HG03095 (cell line): ENCODE measurements at regions not wholly inside any gene's neighbourhood (a gene's known extent, or its start where the extent isn't known, plus 50 kb on each side); places are given as distances from the start of the nearest gene placed in this dataset.
"Not testable (repeated sequence)": the region's sequence is repeated elsewhere in the genome, so short reads cannot be mapped to it uniquely, and the experiment has no call there.

Experiments used
- ATAC-seq: cut with Tn5 transposase; IDR thresholded peaks from one replicate; pipeline ENCODE4 v1.9.1; 2021; ENCODE audit warnings: moderate library complexity; ENCODE audit not compliant: unreplicated experiment

DNA sequence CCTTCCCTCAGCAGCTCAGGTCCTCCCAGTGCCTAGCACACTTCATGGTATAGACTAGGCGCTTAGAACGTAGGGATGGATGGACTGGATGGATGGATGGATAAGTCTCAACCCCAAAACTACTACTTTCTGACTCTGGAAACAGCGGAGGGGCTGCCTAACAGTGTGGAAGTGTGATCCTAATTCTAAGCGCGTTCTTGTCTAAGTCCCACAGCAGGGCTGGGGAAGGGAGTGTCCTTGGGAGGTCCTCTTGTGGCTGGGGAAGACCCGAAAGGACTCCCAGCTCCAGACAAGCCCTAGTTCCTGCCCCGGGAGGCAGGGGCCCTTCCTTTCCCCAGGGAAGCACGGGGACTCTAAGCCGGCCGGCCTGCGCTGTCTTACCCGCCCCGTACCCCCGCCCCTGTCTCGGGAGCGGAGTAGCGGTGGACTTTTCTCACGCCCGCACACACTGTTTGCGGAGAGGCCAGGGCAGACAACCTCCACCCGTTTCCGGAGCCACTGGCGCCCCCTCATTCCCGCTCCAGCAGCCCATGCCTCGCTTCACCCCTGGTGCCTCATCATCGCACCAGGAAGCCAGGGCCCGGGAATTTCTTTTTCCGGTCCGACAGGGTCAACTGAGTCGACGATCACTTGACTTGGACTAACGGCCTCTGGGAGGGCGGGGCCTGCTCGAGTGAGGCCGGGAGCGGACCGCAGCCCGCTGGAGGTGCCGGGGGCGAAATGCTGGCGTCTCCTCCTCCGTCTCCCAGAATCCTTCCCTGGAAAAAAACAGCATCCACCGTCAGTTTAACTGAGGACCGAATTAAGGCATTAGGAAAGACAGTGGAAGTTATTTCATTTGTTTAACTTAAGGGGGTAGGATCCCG, 133.3 kb downstream of the TBC1D2B start:
- no peak for ATAC-seq

- ATAC-seq: no peak
These were observed 134.8 kb downstream of the TBC1D2B start for GRCh38 chr15:77942611-77943211.

DNA sequence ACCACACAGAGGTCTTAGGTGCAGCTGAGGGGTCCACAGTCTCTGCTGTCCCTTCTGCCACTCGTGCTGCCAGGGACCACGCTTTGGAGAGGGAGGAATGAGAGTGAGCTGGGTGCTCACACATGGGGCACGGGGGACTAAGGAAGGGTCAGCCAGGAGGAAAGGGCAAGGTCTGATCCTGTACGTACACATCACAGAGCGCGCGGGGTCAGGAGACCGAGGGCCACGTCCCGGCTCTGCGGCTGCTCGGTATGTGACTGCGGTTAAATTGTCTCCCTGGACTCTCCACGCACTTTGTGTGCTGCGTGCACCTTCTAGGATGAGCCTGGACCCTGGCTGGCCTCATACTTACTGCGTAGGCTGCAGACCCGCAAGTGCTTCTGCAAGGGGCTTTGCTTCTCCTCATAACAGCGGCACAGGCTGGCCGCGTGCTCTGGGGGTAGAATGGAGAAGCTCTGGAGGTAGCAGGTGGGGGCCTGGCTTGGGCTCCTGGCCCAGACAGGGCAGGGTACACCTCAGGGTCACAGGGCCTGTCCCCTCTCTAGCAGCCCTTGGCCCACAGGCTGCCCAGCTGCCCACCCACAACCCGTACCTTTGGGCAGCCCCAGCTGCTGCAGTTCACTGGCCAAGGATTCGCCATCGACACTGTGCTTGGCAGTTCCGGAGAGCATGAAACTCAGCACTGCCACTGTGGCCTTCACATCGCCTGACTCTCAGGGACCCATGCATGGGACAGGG, 136.3 kb downstream of the TBC1D2B start:
- not testable (repeated sequence) for ATAC-seq

DNA sequence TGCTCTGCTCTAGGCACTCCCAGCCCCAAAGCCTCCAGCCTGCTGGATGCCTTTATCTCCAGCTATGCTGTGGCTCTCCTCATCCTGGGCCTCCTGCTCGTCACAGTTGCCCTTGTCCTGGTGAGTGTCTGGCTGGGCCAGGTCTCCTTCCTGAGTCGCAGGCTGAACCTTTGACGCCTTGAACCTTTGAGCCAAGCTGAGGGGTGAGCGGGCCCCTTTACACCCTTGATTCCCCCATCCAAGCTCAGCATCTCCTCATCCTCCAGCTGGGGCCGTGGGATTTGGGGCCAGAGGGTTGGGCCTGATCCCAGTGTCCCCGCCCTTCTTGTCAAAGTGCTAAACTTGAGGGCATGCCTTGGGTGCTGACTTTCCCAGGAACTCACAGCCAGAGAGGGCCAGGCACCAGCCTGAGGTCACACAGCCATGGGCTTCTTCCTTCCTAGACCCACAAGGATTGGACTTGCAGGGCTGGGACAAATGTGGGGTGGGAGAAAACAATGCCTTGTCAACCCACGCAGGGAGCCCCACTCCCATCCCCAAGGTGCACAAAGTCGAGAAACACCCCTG, 137.0 kb downstream of the TBC1D2B start:
- no peak for ATAC-seq

GRCh38 chr15:77939851-77940250, 137.7 kb downstream of the TBC1D2B start:
- no peak for ATAC-seq

DNA sequence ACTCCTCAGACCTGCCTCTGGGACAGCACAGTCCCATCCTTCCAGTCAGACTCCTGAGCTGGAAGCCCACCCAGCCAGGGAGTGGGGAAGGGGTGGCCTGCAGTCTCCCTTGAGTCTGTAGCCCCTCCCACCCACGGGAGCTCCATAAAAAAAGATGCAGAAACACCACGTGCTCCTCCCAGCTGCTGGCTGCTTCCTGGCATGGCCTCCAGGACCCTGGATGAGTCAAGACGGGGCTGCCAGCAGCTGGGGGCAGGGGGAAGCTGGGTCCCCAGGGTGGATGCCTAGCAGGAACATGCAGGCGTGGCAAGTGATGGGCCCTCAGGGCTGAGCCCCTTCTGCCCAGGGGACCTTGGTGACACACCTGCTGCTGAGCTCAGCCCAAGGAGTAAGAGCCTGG, 138.5 kb downstream of the TBC1D2B start:
- ATAC-seq: not testable (repeated sequence)

DNA sequence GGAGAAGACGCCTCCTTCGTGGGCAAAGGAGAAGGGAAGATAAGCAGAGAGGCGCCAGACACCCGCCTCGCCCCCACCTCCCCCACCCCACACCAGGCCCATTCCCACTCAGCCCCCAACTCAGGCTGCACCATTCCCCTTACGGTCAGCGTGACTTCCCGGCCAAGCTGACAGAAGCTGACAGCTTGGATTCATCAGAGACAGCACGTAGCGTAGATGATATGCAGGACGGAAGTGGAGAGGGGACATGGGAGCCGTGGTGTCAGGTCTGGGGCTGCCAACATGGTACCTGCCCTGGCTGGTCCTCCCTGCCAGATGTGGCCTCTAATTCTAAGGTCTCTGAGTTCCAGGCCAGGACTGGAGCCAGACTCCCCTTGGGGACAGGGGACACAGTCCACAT, 139.0 kb downstream of the TBC1D2B start:
- ATAC-seq: not testable (repeated sequence)

- ATAC-seq: not testable (repeated sequence)
These were observed 140.9 kb downstream of the TBC1D2B start for GRCh38 chr15:77936567-77936966.

DNA sequence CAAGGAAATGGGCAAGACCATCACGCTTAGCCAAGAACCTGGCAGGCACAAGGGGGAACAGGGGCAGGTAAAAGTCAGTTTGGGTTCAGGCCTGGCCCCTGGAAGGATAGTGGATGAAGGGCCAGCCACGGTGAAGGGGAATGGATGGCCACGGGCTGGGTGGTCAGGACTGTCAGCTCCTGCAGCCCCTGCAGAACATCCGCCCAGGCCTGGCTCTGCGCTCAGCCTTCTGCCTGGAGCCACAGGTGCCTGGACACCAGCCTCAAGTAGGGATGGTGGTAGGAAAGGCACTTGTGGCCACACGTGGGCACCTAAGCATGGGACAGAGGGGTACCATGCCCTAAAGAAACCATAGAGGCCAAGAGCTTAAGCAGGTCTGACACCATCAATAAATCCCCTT, 143.0 kb downstream of the TBC1D2B start:
- not testable (repeated sequence) for ATAC-seq

DNA sequence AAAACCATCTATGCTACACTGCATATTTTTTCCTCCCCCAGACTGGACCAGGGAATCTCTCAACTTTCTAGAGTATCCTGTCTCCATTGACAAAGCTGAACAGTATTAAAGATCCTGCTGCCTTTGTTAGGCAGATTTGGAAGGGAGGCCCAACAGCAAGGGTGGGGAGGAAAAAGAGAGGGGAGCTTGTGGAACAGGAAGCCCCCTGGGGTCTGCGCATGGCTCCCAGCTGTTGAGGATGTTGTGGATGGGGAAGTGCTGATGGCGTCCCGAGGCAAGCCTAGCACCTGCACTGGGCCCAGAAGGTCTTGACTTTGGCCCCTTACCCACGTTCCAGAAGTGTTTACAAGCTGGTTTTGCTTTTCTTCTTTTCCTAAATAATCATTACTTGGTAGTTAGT, 146.6 kb downstream of the TBC1D2B start:
- not testable (repeated sequence) for ATAC-seq

DNA sequence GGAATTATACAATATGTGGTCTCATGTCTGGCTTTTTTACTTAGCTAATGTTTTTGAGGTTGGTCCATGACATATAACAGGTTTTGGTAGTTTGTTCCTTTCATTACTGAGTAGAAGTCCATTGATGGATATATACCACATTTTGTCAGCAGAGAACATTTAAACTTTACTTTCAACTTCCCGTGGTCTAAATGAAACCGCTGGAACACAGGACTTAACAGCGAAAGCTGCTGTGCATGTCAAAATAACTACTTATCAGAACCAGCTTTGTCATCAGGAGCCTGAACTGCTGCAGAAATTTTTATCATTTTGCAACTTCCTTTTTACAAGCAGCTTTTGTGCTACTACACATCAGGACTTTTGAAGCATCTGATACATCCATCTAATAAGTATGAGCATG, 147.0 kb downstream of the TBC1D2B start:
- not testable (repeated sequence) for ATAC-seq

GRCh38 chr15:77926789-77927188, 150.7 kb downstream of the TBC1D2B start:
- not testable (repeated sequence) for ATAC-seq

GRCh38 chr15:77926296-77926695, 151.2 kb downstream of the TBC1D2B start:
- not testable (repeated sequence) for ATAC-seq

DNA sequence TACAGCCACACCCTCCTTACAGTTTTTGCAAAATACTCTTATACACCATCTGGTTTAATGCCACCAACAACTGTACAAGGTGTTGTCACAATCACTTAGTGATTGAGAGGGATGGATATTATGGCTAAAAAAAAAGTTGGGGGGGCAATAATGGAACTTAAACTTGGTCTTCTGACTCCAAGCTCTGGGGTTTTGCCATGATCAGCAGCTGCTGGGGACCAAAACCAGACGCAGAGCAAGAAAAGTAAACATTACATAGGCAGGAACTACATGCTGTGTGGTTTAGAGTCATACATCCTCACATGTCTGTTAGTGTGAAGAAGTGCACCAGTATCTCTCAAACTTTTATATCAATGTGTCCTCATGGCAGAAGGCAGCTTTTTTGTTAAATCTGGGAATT, 152.4 kb downstream of the TBC1D2B start:
- not testable (repeated sequence) for ATAC-seq

DNA sequence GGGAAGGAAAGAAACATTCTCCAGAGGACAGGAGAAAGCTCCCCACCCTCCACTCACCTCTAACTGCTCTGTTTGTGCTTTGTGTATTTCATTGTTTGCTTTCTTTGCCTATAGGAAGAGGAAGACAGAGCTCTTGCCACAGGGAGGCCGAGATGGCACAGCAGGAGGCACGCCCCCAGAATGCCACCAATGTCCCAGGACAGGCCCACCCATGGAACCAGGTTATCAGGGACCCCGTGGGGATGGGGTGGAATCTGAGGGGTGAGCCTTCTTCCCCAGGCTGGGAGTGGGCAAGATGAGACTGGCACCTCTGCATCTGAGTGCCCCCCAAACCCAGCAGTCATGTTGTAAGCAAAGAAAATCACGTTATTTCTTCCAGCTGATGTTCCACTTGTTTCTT, 155.8 kb downstream of the TBC1D2B start:
- no peak for ATAC-seq

GRCh38 chr15:77916966-77917635, 160.4 kb downstream of the TBC1D2B start:
- not testable (repeated sequence) for ATAC-seq

GRCh38 chr15:77915961-77916330, 161.6 kb downstream of the TBC1D2B start:
- ATAC-seq: not testable (repeated sequence)

DNA sequence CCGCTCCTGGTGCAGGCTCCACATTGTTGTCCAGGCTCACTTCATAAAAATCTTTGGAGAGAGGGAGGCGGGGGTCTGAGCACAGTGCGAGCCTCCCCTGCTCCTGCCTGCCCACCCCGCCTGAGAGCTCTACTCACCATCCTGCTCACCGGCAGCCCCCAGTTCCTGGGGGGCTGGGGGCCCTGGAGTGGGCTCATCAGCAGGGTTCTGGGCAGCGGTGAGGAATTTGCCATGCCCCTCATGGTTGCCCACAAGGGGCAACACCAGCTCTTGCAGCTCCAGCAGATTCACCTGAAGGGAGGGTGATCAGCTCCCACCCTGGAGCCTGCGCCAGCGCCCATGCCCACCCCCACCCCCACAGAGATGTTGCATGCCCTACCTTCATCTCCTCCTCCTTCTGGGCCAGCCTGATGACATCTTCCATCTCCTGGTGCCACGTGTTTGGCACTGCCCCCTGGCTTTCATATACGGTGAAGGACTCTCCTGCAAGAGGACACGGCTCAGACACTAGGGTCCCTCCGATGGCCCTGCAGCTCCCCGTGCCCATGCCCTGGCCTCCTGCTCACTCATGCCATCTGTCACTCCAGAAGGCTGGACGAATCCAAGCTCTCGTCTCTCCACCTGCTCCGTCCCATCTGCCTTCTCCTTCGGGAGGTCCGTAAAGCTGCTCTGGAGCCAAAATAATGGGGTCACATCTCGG, 162.1 kb downstream of the TBC1D2B start:
- no peak for ATAC-seq

GRCh38 chr15:77914531-77914930, 163.0 kb downstream of the TBC1D2B start:
- ATAC-seq: not testable (repeated sequence)
